HepG2 (cell line): ENCODE measurements at regions not wholly inside any gene's neighbourhood (a gene's known extent, or its start where the extent isn't known, plus 50 kb on each side); places are given as distances from the start of the nearest gene placed in this dataset.

Experiments used
- ATAC-seq: fragments of 200-7000 bp; cut with Tn5 transposase; 3 replicates; pipeline ENCODE4 v1.9.1; 2020; ENCODE audit warnings: mild to moderate bottlenecking, moderate library complexity
- BruUV-seq: library from RNA; stranded (reverse); fragments of 400-500 nt; replicated peaks from 2 replicates; lab custom pipeline; 2021; lab: Mats Ljungman, UMichigan
- CTCF ChIA-PET: fragments of 300-600 bp; formaldehyde crosslinking; extraction: SDS; loops from one replicate; lab custom pipeline; 2021; ENCODE audit warnings: low total read pairs, inconsistent platforms, low intra/inter-chr PET ratio; lab: Yijun Ruan, JAX
- POLR2A ChIA-PET: fragments of 350-600 bp; sonication (Branson Sonifier 250); formaldehyde crosslinking; loops from one replicate; lab custom pipeline; 2020; ENCODE audit warnings: antibody characterized with exemption, inconsistent platforms; lab: Yijun Ruan, JAX
- DNase-seq: peaks from one replicate; pipeline ENCODE4 v3.0.0-alpha.2; 2015; ENCODE audit warnings: low spot score
- FAIRE-seq: peaks from 3 replicates; lab custom pipeline; 2011; peaks lifted over from hg19 to GRCh38; lab: Jason Lieb, UNC
- H2AFZ ChIP-seq: one replicate; pipeline ENCODE4 v1.6.1; 2011; ENCODE audit warnings: low read length, inconsistent platforms
- H3K27ac ChIP-seq: fragments of 300-600 bp; 3 replicates; pipeline ENCODE4 v1.8.0; 2011; ENCODE audit warnings: mixed run types, mild to moderate bottlenecking, mixed read lengths, low read length, inconsistent platforms; ENCODE audit not compliant: insufficient read depth; ENCODE audit errors: extremely low read length
- H3K27me3 ChIP-seq, 2 experiments: fragments of 200-600 bp in 1 of 2; 2 replicates in 1 of 2; 3 replicates in 1 of 2; pipeline versions ENCODE4 v1.6.0 to v1.8.0; 2011; ENCODE audit warnings: low read length in 2 of 2, mild to moderate bottlenecking in 2 of 2, moderate library complexity in 2 of 2, inconsistent platforms in 1 of 2; ENCODE audit not compliant: insufficient read depth in 2 of 2, control insufficient read depth in 1 of 2
- H3K36me3 ChIP-seq, 2 experiments: fragments of 200-600 bp in 1 of 2; replicated peaks in 1 of 2; 2 replicates in 1 of 2; 3 replicates in 1 of 2; pipeline versions ENCODE4 v1.5.1 to v1.8.0; 2011; ENCODE audit warnings: low read length in 2 of 2, inconsistent platforms in 1 of 2; ENCODE audit not compliant: insufficient read depth in 2 of 2, control insufficient read depth in 1 of 2
- H3K4me1 ChIP-seq: 2 replicates; pipeline ENCODE4 v1.5.1; 2012; ENCODE audit warnings: low read length, inconsistent platforms; ENCODE audit not compliant: insufficient read depth
- H3K4me2 ChIP-seq: 2 replicates; pipeline ENCODE4 v1.6.0; 2011; ENCODE audit warnings: low read depth, low read length, inconsistent platforms
- H3K4me3 ChIP-seq, 3 experiments: fragments of 200-600 bp in 1 of 3; sonication (generic), shearing (Covaris generic) in 1 of 3; replicated peaks in 1 of 3; 2 replicates each; pipeline ENCODE4 v1.5.1; 2011 to 2016; ENCODE audit warnings: low read length in 3 of 3, inconsistent platforms in 2 of 3, low read depth in 2 of 3, mild to moderate bottlenecking in 2 of 3, control low read depth in 1 of 3, mixed read lengths in 1 of 3; ENCODE audit not compliant: insufficient read depth in 1 of 3
- H3K79me2 ChIP-seq: one replicate; pipeline ENCODE4 v1.6.1; 2011; ENCODE audit warnings: low read length, inconsistent platforms; ENCODE audit not compliant: insufficient read depth
- H3K9ac ChIP-seq: 2 replicates; pipeline ENCODE4 v1.6.0; 2011; ENCODE audit warnings: mild to moderate bottlenecking, low read depth, low read length, inconsistent platforms; ENCODE audit not compliant: insufficient read depth
- H3K9me3 ChIP-seq: 2 replicates; pipeline ENCODE4 v1.5.1; 2012; ENCODE audit warnings: mild to moderate bottlenecking, low read length
- H4K20me1 ChIP-seq: 2 replicates; pipeline ENCODE4 v1.6.0; 2011; ENCODE audit warnings: inconsistent platforms, mild to moderate bottlenecking, low read length, moderate library complexity; ENCODE audit not compliant: insufficient read depth
- ATF5 ChIP-seq: sonication (generic); formaldehyde crosslinking; IDR thresholded peaks from 2 replicates; pipeline ENCODE4 v1.4.0; 2020; ENCODE audit warnings: mild to moderate bottlenecking, low read depth, missing genetic modification reagents
- GABPB1 ChIP-seq: IDR thresholded peaks from 2 replicates; pipeline ENCODE4 v1.6.1; 2016; ENCODE audit warnings: mild to moderate bottlenecking, missing genetic modification reagents, moderate library complexity, missing compliant biosample characterization
- GATAD1 ChIP-seq: IDR thresholded peaks from 2 replicates; pipeline ENCODE4 v1.6.1; 2016; ENCODE audit warnings: missing genetic modification reagents, missing compliant biosample characterization
- HMG20B ChIP-seq: conservative IDR thresholded peaks from 2 replicates; pipeline ENCODE4 v1.6.1; 2016; ENCODE audit warnings: missing genetic modification reagents, missing compliant biosample characterization
- KLF12 ChIP-seq: sonication (generic); formaldehyde crosslinking; IDR thresholded peaks from 2 replicates; pipeline ENCODE4 v1.4.0; 2020; ENCODE audit warnings: missing genetic modification reagents, borderline replicate concordance
- MXI1 ChIP-seq: IDR thresholded peaks from 3 replicates; pipeline ENCODE4 v1.6.1; 2012; ENCODE audit warnings: low read depth, low read length, inconsistent platforms, borderline replicate concordance
- NPAS2 ChIP-seq: sonication (generic); formaldehyde crosslinking; IDR thresholded peaks from 2 replicates; pipeline ENCODE4 v1.8.0; 2022; ENCODE audit warnings: mild to moderate bottlenecking, missing genetic modification reagents, borderline replicate concordance
- POGZ ChIP-seq: sonication (generic); formaldehyde crosslinking; IDR thresholded peaks from 2 replicates; pipeline ENCODE4 v1.4.0; 2020; ENCODE audit warnings: mild to moderate bottlenecking, missing genetic modification reagents
- SNAPC4 ChIP-seq: sonication (generic); formaldehyde crosslinking; IDR thresholded peaks from 2 replicates; pipeline ENCODE4 v1.4.0; 2020; ENCODE audit warnings: mild to moderate bottlenecking, missing genetic modification reagents
- TCF7L2 ChIP-seq: IDR thresholded peaks from 2 replicates; pipeline ENCODE4 v1.6.1; 2011; ENCODE audit warnings: mild to moderate bottlenecking, low read depth, low read length, moderate library complexity
- ZBTB8A ChIP-seq: sonication (generic); formaldehyde crosslinking; IDR thresholded peaks from 2 replicates; pipeline ENCODE4 v1.4.0; 2020; ENCODE audit warnings: mild to moderate bottlenecking, low read depth, missing genetic modification reagents, borderline replicate concordance
- ZNF33A ChIP-seq: sonication (generic); formaldehyde crosslinking; IDR thresholded peaks from 2 replicates; pipeline ENCODE4 v1.5.1; 2020; ENCODE audit warnings: missing genetic modification reagents, mild to moderate bottlenecking, moderate library complexity, borderline replicate concordance
- ZNF44 ChIP-seq: sonication (generic); formaldehyde crosslinking; IDR thresholded peaks from 2 replicates; pipeline ENCODE4 v1.5.1; 2020; ENCODE audit warnings: mild to moderate bottlenecking, missing genetic modification reagents
- ZNF652 ChIP-seq: IDR thresholded peaks from 2 replicates; pipeline ENCODE4 v1.6.1; 2016; ENCODE audit warnings: low read depth, borderline replicate concordance
- ZNF704 ChIP-seq: sonication (generic); formaldehyde crosslinking; IDR thresholded peaks from 2 replicates; pipeline ENCODE4 v1.8.1; 2023; ENCODE audit warnings: mild to moderate bottlenecking, inconsistent platforms, moderate library complexity, missing genetic modification reagents, borderline replicate concordance
- ZNF747 ChIP-seq: sonication (generic); formaldehyde crosslinking; IDR thresholded peaks from 2 replicates; pipeline ENCODE4 v1.8.1; 2023; ENCODE audit warnings: missing genetic modification reagents, mild to moderate bottlenecking, borderline replicate concordance
- WGBS: methylation state at CpG from one replicate; pipeline ENCODE4 v1.1.6; 2017; ENCODE audit warnings: low lambda C conversion rate; 5-methylcytosine and 5-hydroxymethylcytosine counted together
- in situ Hi-C: cut with HindIII; loops from 2 replicates; pipeline ENCODE4 v1.10.0; 2017; ENCODE audit warnings: low pct_unique_long_range_greater_than_20kb; ENCODE audit not compliant: extremely low pct_ligation_motif_present
- intact Hi-C: fragments of 100-400 bp; cut with micrococcal nuclease; formaldehyde crosslinking; loops from one replicate; pipeline ENCODE4 v1.10.0; 2022; ENCODE audit not compliant: unreplicated experiment

GRCh38 chr5:108548684-108549596 lies 167.0 kb upstream of the FBXL17 start:
- no peak overlapping the region for H3K4me3 ChIP-seq
- H3K36me3 ChIP-seq: no peaks in the 10 kb centered on the region
- WGBS: 7% methylated on average over 10 of the region's 10 CpGs
- no peak overlapping the region for H3K4me2 ChIP-seq
- H2AFZ ChIP-seq: no peak overlapping the region
- no peaks in the 10 kb centered on the region; a peak in 1 of 5 replicates for H3K27me3 ChIP-seq
- in situ Hi-C loops: no loop called here
- H3K9me3 ChIP-seq: no peaks in the 10 kb centered on the region
- H3K9ac ChIP-seq: no peak overlapping the region
- H3K79me2 ChIP-seq: no peaks in the 10 kb centered on the region
- no peak for FAIRE-seq
- H3K27ac ChIP-seq: no peak overlapping the region
- ATAC-seq: no peak
- POLR2A ChIA-PET: no interaction called here
- intact Hi-C loops: no loop called here
- no peaks in the 10 kb centered on the region for H4K20me1 ChIP-seq
- H3K4me1 ChIP-seq: no peaks in the 10 kb centered on the region
- no peak for DNase-seq
- CTCF ChIA-PET: no interaction called here
- no TSS peak for BruUV-seq
- TF ChIP-seq ZNF704 (CRISPR knock-in tag) (no peak), TCF7L2 (no peak), SNAPC4 (CRISPR knock-in tag) (no peak), ZNF652 (CRISPR knock-in tag) (no peak), POGZ (CRISPR knock-in tag) (no peak), MXI1 (no peak), ZNF33A (CRISPR knock-in tag) (no peak), NPAS2 (no peak), GABPB1 (no peak), GATAD1 (CRISPR knock-in tag) (no peak), HMG20B (CRISPR knock-in tag) (no peak), KLF12 (CRISPR knock-in tag) (no peak), ATF5 (CRISPR knock-in tag) (no peak), ZBTB8A (CRISPR knock-in tag) (no peak), ZNF747 (CRISPR knock-in tag) (no peak), ZNF44 (CRISPR knock-in tag) (no peak)
